ENCODE measurements at regions not wholly inside any gene's neighbourhood (a gene's known extent, or its start where the extent isn't known, plus 50 kb on each side); places are given as distances from the start of the nearest gene placed in this dataset.

DNA sequence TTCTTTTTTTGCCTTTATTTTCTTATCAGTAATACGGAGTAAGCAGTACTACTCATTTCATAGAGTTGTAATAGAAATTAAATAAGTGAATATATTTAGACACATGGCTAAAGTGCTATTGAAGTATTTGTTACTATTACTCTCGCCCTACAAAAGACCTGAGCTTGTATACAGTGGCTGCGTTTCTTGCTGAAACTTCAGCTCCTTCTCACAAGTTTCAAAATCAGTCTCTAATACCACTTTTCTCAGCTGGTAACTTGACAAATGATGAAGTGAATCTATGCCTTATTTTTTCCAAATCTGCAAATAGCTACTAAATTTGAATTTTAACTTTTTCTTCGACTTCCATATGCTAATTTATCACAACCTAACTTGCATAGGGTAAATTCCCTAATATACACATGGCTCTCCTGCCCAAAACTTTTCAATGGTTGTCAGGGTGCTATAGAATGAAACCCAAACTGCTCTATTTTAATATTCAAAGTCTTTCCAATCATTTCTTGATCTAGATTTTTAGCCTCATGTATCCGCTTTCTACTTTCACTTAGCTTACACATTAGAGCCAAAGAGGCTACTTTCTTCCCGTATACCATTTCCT, 347.8 kb upstream of the GULP1 start:
- no peak for DNase-seq

DNA sequence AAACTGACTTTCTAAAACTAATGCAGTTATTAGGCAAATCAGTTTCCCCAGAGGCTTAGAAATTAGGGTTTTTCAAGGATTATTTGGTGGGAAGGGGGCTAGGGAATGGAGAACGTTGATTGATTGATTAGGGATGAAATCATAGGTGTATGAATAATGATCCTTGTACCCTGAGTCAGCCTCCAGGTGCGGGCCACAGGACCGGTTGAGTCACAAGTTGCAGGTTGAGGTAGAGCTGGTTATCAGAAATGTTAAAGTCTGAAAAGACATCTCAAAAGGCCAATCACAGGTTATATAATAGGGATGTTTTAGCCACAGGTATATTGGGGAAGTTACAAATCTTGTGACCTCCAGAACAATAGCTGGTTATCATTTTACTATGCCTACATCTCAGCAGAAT, 341.8 kb upstream of the GULP1 start:
- DNase-seq = no peak

DNA sequence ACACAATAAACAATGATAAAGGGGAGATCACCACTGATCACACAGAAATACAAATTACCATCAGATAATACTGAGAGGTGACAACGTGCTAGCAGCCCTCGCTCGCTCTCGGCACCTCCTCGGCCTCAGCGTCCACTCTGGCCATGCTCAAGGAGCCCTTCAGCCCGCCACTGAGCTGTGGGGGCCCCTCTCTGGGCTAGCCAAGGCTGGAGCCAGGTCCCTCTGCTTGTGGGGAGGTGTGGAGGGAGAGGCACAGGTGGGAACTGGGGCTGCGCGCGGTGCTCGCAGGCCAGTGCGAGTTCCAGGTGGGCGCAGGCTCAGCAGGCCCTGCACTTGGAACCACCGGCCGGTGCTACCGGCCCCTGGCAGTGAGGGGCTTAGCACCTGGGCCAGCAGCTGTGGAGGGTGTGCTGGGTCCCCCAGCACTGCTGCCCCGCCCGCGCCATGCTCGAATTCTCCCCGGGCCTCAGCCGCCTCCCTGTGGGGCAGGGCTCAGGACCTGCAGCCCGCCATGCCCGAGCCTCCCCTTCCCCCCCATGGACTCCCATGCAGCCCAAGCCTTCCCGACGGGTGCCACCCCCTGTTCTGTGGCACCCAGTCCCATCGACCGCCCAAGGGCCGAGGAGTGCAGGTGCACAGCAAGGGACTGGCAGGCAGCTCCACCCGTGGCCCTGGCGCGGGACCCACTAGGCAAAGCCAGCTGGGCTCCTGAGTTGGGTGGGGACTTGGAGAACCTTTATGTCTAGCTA, 340.0 kb upstream of the GULP1 start:
- DNase-seq = no peak

DNA sequence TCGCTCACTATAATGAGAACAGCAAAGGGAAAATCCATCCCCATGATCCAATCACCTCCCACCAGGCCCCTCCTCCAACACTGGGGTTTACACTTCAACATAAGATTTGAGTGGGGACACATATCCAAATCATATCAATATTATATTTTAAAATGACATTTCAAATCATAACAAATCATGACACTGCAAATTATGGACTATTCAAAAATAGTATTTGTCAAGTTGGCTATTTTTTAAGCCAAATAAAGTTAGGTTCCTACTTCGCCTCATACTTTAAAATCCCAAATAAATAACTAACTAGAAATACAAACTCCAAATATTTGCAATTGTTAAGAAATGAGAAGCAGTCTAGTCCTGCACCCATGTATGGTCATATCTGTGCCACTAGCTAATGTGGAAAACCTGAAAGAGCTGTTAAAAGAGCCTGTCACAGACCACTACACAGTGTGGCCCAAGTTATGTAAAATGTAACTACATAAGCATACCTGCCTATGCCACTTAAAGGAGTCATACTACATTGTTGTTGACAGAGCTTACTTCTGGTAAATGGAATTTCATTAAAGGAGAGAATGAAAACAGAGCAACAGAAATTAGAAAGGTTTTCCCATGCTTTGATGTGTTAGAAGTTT, 334.7 kb upstream of the GULP1 start:
- no peak for DNase-seq

DNA sequence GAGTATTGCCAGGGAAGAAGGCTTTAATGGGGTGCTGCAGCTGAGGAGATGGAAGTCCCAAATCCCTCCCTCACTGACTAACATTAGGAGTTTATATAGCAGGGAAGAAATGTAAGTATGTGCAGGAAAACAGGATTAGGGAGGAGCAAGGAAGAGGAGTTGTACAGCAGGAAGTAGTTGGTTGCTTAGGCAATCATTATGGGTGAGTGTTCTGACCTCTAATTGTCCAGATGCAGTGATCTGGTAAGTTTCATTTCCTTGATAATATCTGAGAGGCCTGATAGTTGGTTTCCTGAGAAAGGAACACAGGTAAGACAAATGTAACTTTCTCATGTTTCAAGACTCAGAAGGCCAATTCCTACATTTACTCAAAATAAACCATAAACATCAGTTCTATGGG, 331.9 kb upstream of the GULP1 start:
- no peak for DNase-seq

DNA sequence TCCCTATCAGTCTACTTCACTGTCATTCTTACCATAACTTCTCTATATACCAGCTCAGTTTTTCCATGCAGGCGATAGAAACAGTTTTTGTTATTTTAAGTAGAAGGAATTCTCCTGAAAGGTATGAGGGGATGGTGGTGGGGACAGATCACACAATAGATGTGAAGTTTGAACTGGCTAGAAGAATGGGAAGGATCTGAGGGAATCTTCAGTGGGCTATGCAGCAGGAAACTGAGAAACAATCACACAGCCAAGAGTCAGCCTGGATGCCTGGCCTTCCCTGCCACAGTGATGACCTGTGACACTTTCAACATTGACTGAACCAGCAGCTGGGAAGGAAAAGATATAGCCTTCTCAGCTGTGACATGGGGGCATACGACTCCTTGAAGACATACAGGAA, 329.1 kb upstream of the GULP1 start:
- peak in 1 of 3 donors; percentile 27 for DNase-seq

DNA sequence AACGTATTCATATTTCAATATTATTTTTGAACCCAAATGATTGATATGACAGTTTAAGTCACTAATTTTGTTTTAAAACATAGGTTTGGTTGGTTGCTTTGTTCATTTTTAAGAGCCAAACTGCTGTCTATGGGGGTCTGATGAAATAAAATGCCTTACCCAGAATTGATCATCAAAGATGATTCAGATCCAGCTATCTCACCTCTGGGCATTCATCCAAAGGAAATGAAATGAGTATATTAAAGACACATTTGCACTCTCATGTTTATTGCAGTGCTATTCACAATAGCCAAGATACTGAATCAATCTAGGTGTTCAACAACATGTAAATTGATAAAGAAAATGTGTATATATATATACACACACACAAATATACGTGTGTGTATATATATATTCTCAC, 326.9 kb upstream of the GULP1 start:
- DNase-seq = no peak

DNA sequence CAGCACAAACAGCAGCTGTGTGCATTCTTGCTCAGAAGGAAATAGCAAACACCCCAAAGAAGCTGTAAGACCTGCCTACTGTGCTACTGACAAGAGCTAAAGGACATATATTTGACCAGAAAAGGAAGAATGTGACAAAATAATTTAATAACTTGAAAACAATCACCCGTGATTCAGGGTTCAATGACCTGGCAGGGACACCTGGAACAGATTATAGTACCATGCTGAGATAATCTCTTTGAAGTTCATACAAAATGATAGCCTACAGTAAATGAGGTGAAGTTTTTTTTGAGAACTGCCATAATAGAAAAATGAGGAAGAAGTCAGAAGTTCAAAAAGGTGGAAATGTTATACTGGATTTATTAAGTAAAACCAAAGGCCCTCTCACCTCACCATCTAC, 324.8 kb upstream of the GULP1 start:
- no peak for DNase-seq

DNA sequence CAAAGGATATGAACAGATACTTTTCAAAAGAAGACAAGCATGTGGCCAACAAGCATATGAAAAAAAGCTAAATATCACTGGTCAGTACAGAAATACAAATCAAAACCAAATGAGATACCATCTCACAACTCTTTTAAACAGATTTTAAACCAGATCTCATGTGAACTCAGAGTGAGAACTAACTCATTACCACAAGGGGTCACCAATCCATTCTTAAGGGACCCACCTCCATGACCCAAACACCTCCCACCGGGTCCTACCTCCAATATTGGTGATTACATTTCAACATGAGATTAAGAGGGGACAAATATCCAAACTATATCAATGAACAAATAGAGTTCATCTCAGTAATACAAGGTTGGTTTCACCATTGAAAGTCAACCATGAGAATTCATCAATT, 319.8 kb upstream of the GULP1 start:
- no peak for DNase-seq

DNA sequence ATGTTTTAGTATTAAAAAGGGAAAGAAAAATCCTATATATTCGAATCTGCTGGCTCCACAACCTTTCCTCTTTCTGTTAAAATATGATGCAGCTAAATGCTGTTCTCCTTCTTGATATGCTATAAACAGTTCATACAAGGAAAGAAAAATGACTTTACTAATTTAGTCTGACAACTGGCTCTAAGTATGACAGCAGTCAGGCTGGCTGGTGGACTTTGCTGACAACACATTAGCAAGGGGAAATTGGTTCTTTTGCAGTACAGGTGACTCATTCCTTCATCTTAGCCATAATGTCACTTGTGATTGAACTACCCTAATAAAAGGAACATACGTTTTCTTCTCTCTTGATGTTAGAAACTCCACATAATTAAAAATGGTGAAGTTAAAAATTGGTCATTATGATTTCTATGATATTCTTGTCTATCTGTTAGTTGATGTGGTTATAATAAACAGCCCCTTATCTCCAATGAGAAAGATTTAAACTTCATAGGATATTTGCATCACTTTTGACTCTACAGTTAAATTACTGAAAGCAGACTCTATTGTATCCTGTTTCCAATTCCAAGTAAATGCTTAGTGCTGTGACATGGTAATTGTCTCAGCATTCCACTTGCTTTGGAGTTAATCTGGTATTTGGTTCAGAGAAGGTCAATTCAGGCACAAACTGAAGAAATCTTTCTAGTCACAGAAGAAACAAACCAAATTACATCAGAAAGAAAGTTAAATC, 315.3 kb upstream of the GULP1 start:
- peak; percentile 50 to 78 (median 62) for DNase-seq

DNA sequence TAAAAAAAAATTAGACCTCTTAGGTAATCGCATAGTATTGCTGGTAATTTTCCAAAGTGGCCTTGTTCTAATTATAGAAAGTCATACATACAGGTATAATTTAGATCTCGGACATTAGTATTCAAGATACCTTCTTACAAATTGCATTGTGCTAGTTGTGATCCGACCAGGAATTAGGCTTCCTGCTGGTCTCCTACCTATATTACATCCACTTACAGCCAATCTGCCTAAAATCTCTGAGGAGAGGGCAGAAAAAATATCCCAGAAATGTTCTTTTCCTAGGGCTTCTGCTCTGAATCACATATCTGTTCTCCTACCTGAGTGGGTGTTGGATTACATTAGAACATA, 314.7 kb upstream of the GULP1 start:
- DNase-seq = no peak

DNA sequence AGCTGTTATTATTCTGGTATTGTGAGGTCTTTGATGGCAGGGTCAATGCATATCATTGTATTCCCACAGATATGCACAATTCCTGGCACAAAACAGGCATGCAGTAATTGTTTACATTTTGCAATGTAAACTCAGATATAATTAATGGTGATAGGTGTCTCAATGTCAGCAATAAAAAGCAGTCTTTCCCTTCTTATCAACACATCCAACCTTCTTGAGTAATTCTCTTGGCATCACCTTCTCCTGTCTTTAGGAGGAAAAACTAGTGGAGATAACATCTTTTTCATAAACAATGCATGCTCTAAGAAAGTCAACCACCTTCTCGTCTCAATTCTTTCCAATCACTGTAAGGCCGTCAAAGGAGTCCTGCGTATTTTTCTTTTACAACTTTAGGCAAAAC, 313.3 kb upstream of the GULP1 start:
- no peak for DNase-seq

DNA sequence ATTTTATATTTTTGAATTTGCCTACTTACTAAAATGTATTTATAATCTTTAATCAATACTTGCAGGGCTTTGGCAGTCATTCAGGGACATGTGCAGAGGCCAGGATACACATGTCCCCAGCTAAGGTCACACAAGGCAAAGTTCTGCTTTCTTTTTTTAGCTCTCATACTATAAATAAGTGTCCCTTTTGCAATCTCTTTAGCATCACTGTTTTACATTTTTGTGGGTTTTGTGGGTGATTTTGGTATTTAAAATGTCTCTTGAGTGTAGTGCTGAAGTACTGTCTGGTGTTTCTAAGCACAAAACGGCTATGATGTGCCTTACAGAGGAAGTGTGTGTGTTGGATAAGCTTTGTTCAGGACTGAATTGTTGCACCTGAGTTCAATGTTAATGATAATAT, 309.0 kb upstream of the GULP1 start:
- DNase-seq = peak; percentile 42 to 68 (median 66)

DNA sequence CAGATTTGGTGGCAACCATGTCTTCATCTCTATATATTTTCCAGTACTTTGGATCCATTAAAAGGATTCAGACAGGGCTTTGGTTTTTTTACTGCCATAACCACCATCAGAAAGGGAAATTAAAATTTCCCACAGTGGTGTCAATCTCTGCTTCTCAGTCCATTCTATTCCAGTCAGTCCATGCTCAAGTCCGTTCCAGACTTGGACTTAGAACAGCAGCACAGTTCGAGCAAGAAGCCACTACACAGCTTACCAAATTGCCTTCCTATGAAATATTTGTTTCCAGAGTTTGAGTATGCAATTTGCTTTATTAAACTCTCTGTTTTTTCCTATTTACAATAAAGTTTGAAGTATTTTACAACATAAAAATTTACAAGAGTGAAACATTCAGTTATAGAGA, 306.5 kb upstream of the GULP1 start:
- no peak for DNase-seq

DNA sequence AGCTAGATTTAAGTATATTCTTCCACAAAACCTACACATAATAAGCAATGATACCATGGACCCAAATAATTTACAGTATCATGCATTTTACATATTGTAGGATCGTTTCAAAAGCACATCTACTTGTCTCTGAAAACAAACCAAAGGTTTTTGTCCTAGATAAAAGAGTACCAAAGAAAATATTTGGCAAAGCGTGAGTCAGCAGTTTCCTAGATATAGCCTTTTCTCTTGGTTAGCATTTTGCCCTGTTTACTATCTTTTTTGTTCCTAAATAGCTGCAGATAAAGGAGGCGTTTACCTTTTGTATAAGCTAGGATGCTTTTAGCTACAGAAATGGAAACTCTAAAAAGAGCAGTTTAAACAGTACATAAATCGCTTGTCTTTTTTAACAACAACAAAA, 305.8 kb upstream of the GULP1 start:
- no peak for DNase-seq

DNA sequence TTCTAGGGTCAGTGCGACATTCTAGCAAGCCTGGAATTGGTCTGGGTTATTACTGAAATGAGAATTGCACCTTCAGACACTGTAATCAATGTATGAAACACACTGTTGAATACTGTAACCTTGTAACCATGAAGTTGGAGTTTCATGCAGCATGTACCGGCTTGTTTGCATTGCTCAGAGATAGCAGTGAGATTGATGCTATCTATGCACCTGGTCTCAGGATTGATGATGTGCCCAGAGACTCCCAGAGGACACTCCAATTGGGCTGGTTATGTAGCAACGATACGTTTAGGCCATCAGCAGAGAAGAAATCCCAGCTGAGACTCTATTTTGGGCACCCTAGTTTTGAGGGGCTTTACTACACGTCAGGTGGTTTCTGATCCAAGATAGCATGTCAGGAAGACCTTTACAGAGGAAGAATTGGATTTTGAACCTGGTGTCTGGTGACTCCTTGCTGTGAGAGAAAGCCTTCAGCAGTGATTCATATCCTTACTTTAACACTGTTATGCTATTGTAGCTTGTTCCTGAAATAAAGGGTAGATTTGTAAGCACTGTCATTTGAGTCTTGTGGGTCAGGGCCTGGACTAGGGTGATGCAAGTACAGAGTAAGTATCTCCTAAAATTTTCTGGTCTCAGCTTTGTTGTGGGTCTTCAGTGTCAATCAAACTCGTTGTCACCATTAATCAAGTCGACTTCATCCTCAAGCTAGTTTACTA, 305.1 kb upstream of the GULP1 start:
- peak; percentile 12 to 28 (median 21) for DNase-seq

DNA sequence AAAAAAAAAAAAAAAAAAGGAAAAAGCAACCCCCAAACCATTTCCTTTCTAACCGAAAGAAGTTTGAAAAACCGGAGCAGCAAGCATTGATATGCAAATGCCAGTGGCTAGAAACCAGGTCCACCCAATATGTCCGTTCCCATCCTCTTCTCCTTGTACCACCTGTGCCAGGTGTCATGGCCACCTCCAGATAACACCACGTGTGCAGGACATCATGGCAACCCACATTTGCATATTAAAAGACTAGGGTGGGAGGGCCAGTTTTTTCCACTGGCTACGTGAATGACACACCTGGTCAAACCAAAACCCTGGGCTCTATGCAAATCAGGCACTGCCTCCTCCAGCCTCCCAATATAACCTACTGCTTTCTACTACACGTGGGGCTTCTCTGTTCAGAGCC, 303.3 kb upstream of the GULP1 start:
- no peak for DNase-seq

DNA sequence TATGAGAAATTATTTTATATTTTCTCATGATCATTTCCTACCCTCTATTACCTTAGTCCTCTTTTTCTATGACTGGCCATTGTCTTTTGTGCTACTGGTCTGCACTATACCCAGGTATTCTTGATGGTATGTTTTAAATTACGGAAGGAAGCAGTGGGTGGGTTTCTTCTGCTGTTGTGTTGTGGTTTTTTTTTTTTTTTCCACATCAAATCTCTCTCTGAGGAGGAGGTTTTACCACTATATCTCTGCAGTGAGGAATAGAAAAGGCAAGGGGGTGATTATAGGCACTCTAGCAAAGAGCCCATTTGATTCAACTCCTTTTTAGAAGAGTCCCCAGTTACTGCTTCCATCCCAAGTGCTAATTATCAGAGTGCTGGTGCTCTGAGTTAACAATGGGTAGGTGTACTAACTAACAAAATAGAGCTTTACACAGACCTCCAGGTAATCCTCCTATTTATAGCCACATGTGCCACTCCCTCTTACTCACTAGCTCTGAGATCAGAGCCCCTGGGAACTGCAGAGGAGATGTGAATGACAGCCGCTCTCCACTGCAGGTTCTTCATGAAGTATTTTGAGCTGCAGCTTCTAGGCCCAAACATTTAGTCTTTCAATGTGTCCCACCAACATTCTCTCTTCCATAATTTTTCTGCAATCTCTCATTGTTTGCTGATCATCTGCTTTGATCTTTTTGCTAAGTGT, 301.6 kb upstream of the GULP1 start:
- no peak for DNase-seq

DNA sequence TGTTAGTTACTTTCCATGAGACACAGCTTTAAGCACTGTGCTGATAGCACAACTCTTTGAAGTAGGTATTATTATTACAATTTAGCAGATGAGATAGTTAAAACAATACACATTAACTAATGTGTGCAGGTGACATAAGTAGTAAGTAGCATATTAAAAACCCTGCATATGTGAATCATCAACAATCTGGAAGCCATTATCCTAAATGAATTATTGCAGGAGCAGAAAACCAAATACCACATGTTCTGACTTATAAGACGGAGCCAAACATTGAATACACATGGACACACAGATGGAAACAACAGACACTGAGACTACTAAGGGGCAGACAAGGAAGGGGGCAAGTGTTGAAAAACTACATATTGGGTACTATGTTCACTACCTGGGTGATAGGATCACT, 300.3 kb upstream of the GULP1 start:
- DNase-seq = no peak

DNA sequence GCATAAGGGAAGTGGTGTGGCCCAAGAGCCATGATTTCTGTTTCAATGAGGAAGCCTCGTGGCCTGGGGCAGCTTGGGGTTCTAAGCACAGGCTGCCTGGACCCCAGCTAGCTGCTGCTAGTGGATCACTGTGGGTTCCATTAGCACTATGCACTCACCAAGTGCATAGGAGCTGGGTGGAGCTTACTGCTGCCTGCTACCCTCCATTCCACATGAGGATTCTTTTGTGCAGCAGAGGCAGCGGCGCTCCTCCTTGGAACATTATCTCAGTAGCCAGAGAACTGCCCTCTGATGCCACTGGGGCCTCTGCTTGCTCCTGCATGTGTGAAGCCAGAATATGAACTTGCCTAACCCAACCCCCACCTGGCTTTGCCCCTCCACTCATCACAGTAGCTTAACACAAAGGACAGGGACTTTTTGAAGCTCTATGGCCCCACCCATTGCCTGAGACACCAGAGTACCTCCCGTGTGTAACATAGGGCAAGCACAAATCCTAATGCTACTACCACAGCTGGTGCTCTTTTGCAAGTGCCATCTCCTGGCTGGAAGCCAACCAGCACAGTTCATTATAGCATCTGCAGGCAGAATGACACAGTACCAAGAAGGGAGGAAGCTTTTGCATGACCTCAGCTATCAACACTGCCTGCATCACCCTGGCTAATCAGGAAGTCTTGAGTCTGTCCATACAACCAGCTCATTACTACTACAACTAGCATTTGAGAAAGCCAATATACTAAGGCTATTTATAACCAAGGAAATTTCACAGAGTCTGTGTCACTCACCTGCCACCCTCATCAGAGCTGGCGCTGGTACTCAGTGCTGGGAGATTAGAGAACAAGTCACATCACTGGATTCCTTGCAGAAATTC, 297.0 kb upstream of the GULP1 start:
- DNase-seq = peak; percentile 5 to 32 (median 14)

DNA sequence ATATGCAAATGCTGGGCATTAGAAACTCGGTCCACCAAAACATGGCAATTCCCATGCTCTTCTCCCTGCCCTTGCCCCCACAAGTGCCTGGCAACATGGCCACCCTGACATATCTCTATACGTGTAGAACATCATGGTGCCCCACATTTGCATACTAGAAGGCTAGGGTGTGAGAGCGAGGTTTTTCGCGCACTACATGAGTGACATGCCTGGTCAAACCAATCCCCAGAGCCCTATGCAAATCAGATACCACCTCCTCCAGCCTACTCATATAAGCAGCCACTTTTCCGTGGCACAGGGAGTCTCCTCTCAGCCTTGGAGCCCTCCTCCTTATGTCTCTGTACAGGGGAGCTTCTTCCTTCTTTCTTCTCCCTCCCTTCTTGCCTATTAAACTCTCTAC, 296.1 kb upstream of the GULP1 start:
- DNase-seq = no peak

DNA sequence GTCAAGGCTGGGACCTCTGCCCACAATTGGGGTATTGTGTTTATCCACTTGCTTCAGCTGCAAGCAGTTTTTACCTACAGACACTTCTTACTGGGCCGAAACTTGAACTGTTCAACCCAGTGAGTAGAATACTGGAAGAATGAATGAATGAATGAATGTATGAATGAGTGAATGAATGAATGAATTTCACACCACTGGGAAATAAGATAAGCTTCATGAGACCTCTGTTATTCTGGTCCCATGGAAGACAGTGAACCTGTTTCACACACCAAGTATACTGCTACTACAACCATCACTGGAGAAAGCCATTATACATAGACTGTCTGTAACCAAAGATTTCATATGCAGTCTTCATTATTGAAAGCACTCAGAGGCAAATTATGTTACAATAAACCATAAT, 295.0 kb upstream of the GULP1 start:
- DNase-seq = no peak
